SJCRH30 (cell line): ENCODE measurements at regions not wholly inside any gene's neighbourhood (a gene's known extent, or its start where the extent isn't known, plus 50 kb on each side); places are given as distances from the start of the nearest gene placed in this dataset.

Experiments
- DNase-seq, 2 experiments: peaks; one replicate each; pipeline ENCODE4 v3.0.0-alpha.2; 2015 to 2020
- H3K27ac ChIP-seq: fragments of 250-450 bp; sonication (Bioruptor Pico); 2 replicates; pipeline ENCODE4 v1.5.1; 2020; ENCODE audit warnings: mild to moderate bottlenecking, moderate library complexity
- H3K27me3 ChIP-seq: fragments of 250-450 bp; sonication (Bioruptor Pico); 2 replicates; pipeline ENCODE4 v1.5.1; 2020; ENCODE audit warnings: mild to moderate bottlenecking, moderate library complexity
- H3K36me3 ChIP-seq: fragments of 250-450 bp; sonication (Bioruptor Pico); 2 replicates; pipeline ENCODE4 v1.5.1; 2020; ENCODE audit warnings: mild to moderate bottlenecking, moderate library complexity
- H3K4me1 ChIP-seq: fragments of 250-450 bp; sonication (Bioruptor Pico); 2 replicates; pipeline ENCODE4 v1.5.1; 2020; ENCODE audit warnings: mild to moderate bottlenecking, moderate library complexity
- H3K4me3 ChIP-seq: fragments of 250-450 bp; sonication (Bioruptor Pico); 2 replicates; pipeline ENCODE4 v1.5.1; 2020; ENCODE audit warnings: mild to moderate bottlenecking, moderate library complexity
- H3K9me3 ChIP-seq: fragments of 250-450 bp; sonication (Bioruptor Pico); replicated peaks from 2 replicates; pipeline ENCODE4 v1.5.1; 2020; ENCODE audit warnings: mild to moderate bottlenecking, moderate library complexity

DNA sequence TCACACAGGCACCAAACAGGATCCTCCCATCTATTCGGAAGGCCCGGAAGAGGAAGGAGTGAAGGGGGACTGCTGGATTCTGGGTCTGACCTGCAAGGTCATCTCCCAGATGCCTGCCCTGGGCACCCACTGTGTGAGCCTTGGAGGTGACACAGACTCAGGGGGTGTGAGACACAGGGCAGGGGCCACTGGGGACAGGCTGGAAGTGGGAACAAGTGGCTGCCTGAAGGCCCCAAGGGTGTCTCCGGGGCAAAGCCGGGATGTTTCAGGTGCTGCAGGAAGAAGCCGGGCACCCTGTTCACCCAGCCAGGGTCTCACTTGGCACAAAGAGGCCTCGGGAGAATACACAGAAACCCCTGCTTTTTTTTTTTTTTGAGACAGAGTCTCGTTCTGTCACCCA is 385.5 kb downstream of the CTTN start:
- no peak overlapping the region for H3K27ac ChIP-seq
- no peaks in the 10 kb centered on the region for H3K4me1 ChIP-seq
- H3K4me3 ChIP-seq, result no peak overlapping the region
- H3K27me3 ChIP-seq, result no peaks in the 10 kb centered on the region
- H3K36me3 ChIP-seq, result no peaks in the 10 kb centered on the region
- no peaks in the 10 kb centered on the region for H3K9me3 ChIP-seq
- DNase-seq, result no peak

GRCh38 chr11:70785372-70785771 is 387.0 kb downstream of the CTTN start:
- no peak for DNase-seq
- Histone ChIP-seq H3K4me3 (no peak overlapping the region), H3K4me1 (no peaks in the 10 kb centered on the region), H3K36me3 (no peaks in the 10 kb centered on the region), H3K9me3 (no peaks in the 10 kb centered on the region), H3K27me3 (no peaks in the 10 kb centered on the region), H3K27ac (no peak overlapping the region)

GRCh38 chr11:70786021-70786665 is 387.8 kb downstream of the CTTN start:
- no peak overlapping the region for H3K4me3 ChIP-seq
- no peaks in the 10 kb centered on the region for H3K9me3 ChIP-seq
- no peaks in the 10 kb centered on the region for H3K36me3 ChIP-seq
- no peaks in the 10 kb centered on the region for H3K4me1 ChIP-seq
- no peaks in the 10 kb centered on the region for H3K27me3 ChIP-seq
- H3K27ac ChIP-seq, result no peak overlapping the region
- no peak for DNase-seq

- Histone ChIP-seq H3K36me3 (no peaks in the 10 kb centered on the region), H3K9me3 (peaks cover under 1% of the 10 kb centered on the region), H3K27me3 (no peaks in the 10 kb centered on the region), H3K27ac (no peak overlapping the region), H3K4me1 (no peaks in the 10 kb centered on the region), H3K4me3 (no peak overlapping the region)
- peak in 1 of 2 experiments; percentile 4 for DNase-seq
Observed at GRCh38 chr11:70788248-70789022, 390.1 kb downstream of the CTTN start.

DNA sequence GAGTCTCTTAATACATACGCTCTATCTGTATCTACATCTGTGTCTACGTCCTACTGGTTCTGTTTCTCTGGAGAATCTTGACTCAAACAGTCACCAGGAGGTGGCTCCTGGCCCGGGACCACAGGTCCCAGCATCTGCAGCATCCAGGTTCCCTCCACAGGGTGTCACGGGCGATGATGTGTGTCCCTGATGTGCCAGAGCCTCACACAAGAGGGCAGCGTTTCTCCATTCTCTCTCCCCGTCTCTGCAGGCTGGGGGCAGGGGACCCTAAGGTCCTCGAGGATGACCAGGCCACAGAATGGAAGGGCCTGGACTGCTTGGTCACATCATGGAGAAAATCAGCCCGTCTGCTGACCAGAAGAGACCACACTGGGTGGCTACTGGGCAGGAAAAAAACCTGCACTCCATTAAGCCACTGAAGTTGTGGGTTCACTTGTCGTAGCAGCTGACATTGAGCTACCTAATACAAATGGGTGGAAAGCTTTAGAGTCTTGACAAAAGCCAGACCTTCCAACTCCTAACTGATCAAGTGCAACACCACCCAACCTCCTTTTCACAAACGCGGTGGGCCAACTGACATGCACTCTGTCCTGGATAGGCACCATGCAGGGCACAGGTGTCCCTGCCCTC is 392.5 kb downstream of the CTTN start:
- no peaks in the 10 kb centered on the region for H3K27me3 ChIP-seq
- H3K36me3 ChIP-seq, result no peaks in the 10 kb centered on the region
- no peak overlapping the region for H3K27ac ChIP-seq
- H3K4me3 ChIP-seq, result no peak overlapping the region
- peaks cover 4% of the 10 kb centered on the region for H3K9me3 ChIP-seq
- no peaks in the 10 kb centered on the region for H3K4me1 ChIP-seq
- DNase-seq, result no peak

GRCh38 chr11:70796648-70797227 is 398.4 kb downstream of the CTTN start:
- Histone ChIP-seq H3K36me3 (no peaks in the 10 kb centered on the region), H3K9me3 (peaks cover 4% of the 10 kb centered on the region), H3K4me1 (no peaks in the 10 kb centered on the region), H3K27me3 (no peaks in the 10 kb centered on the region), H3K27ac (no peak overlapping the region), H3K4me3 (no peak overlapping the region)
- DNase-seq, result peak in 1 of 2 experiments; percentile 11

DNA sequence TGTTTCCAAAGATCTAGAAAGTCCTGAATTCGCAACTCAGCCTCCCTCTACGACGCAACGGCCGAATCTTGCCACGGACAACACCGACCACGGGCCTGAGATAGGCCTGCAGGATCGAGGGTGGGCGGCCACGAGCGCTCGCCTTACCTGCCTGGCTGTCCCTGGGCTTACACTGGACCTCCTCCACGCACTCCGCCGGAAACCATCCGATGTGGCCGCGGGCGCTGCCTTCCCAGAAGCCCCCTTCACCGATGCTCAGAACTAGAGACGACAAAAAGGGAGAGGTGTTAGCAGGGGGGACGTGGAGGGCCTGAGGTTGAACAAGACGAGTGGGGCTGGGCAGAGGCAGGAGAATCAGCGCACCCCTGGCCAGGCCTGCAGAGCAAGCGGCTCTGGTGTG is 400.0 kb downstream of the CTTN start:
- no peak for DNase-seq
- Histone ChIP-seq H3K27me3 (no peaks in the 10 kb centered on the region), H3K9me3 (peaks cover 4% of the 10 kb centered on the region)

GRCh38 chr11:70799386-70799785 is 401.1 kb downstream of the CTTN start:
- H3K27me3 ChIP-seq, result no peaks in the 10 kb centered on the region
- no peak for DNase-seq
- H3K36me3 ChIP-seq, result no peaks in the 10 kb centered on the region
- no peak overlapping the region for H3K4me3 ChIP-seq
- no peaks in the 10 kb centered on the region for H3K4me1 ChIP-seq
- H3K9me3 ChIP-seq, result no peaks in the 10 kb centered on the region
- H3K27ac ChIP-seq, result no peak overlapping the region

More for the DNA sequence above, 400.0 kb downstream of the CTTN start:
- no peak overlapping the region for H3K4me3 ChIP-seq
- H3K4me1 ChIP-seq, result no peaks in the 10 kb centered on the region
- no peak overlapping the region for H3K27ac ChIP-seq
- H3K36me3 ChIP-seq, result no peaks in the 10 kb centered on the region

DNA sequence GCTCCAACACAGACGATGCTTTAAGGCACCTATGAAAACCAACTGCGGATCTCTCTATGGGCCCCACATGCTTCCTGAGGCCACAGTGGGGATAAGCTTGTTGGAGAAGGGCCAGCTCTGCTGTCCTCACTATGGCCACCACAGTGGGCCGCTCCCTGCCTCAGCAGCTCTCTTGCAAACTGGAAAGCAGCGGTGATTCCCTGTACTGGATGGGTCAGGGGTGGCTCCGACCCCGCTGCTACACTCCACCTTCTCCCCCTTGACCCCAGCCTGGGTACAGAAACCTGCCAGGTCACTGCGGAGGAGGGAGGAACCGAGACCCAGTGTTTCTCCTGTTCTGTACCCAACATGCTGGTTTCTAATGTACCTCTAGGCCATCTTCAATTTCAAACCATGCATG is 403.9 kb downstream of the CTTN start:
- H3K4me3 ChIP-seq, result no peak overlapping the region
- H3K36me3 ChIP-seq, result no peaks in the 10 kb centered on the region
- H3K27ac ChIP-seq, result no peak overlapping the region
- no peaks in the 10 kb centered on the region for H3K27me3 ChIP-seq
- DNase-seq, result no peak
- H3K4me1 ChIP-seq, result no peaks in the 10 kb centered on the region
- H3K9me3 ChIP-seq, result no peaks in the 10 kb centered on the region

DNA sequence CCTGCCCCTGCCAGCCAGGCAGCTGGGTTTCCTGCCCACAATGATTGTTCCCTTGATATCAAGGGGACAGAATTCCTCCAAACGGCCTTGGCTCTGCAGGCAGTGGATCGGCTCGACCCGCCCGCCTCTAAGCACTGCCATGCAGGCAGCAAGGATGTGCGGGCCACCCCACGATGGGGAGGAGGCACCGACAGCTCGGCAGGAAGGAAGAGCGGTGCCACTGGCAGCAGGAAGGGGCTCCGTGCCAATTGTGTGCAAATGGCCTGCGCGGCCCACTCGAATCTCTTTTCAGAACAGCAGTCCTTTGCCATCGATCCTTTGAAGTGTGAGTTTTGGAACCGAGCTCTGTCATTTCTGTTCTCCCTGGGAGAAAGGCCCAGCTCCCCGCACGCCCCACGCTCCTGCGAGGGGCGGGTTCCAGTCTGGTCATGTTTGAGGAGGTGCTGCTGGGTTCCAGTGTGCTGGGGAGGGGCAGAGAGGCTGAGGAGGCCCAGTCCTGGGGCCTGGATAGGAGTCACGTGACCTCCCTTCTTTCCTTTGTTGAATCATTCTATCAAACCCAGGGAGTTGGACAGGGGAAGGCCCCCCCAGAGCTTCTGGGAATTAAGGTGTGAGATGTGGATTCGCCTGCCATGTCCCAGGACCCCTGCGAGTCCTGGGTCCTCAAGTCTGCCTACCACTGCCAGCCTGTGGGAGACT is 406.0 kb downstream of the CTTN start:
- Histone ChIP-seq H3K27ac (no peak overlapping the region), H3K9me3 (no peaks in the 10 kb centered on the region), H3K4me1 (no peaks in the 10 kb centered on the region), H3K4me3 (no peak overlapping the region), H3K27me3 (no peaks in the 10 kb centered on the region), H3K36me3 (no peaks in the 10 kb centered on the region)
- no peak for DNase-seq

- Histone ChIP-seq H3K27ac (no peak overlapping the region), H3K4me1 (no peaks in the 10 kb centered on the region), H3K27me3 (no peaks in the 10 kb centered on the region), H3K36me3 (no peaks in the 10 kb centered on the region), H3K9me3 (no peaks in the 10 kb centered on the region), H3K4me3 (no peak overlapping the region)
- no peak for DNase-seq
Observed at GRCh38 chr11:70805243-70805642, 406.9 kb downstream of the CTTN start.

- H3K27ac ChIP-seq, result no peak overlapping the region
- H3K27me3 ChIP-seq, result no peaks in the 10 kb centered on the region
- DNase-seq, result no peak
- no peaks in the 10 kb centered on the region for H3K9me3 ChIP-seq
- no peak overlapping the region for H3K4me3 ChIP-seq
- no peaks in the 10 kb centered on the region for H3K36me3 ChIP-seq
- no peaks in the 10 kb centered on the region for H3K4me1 ChIP-seq
Observed at GRCh38 chr11:70805971-70806370, 407.6 kb downstream of the CTTN start.

GRCh38 chr11:70806461-70807194 is 408.3 kb downstream of the CTTN start:
- H3K9me3 ChIP-seq, result no peaks in the 10 kb centered on the region
- DNase-seq, result no peak

GRCh38 chr11:70807195-70807543 is 408.8 kb downstream of the CTTN start:
- no peak for DNase-seq

More at GRCh38 chr11:70806461-70807194, 408.3 kb downstream of the CTTN start:
- no peaks in the 10 kb centered on the region for H3K27me3 ChIP-seq
- H3K27ac ChIP-seq, result no peak overlapping the region
- H3K36me3 ChIP-seq, result no peaks in the 10 kb centered on the region
- H3K4me3 ChIP-seq, result no peak overlapping the region
- H3K4me1 ChIP-seq, result no peaks in the 10 kb centered on the region

More at GRCh38 chr11:70807195-70807543, 408.8 kb downstream of the CTTN start:
- Histone ChIP-seq H3K4me3 (no peak overlapping the region), H3K9me3 (no peaks in the 10 kb centered on the region), H3K27ac (no peak overlapping the region), H3K27me3 (no peaks in the 10 kb centered on the region), H3K36me3 (no peaks in the 10 kb centered on the region), H3K4me1 (no peaks in the 10 kb centered on the region)
